Head of caudate nucleus (tissue), 42 donors: ENCODE measurements at regions not wholly inside any gene's neighbourhood (a gene's known extent, or its start where the extent isn't known, plus 50 kb on each side); places are given as distances from the start of the nearest gene placed in this dataset.
"Not testable (repeated sequence)": the region's sequence is repeated elsewhere in the genome, so short reads cannot be mapped to it uniquely, and the experiment has no call there.

Source experiments
- DNase-seq, 42 donors: peaks; one replicate each; pipeline versions ENCODE4 v3.0.0 to v3.0.0-alpha.2; 2020 to 2021; ENCODE audit warnings: mixed read lengths in 7 of 42
- intact Hi-C: fragments of 100-400 bp; cut with DNase I; formaldehyde crosslinking; loops from one replicate; pipeline ENCODE4 v1.15.0; 2022

DNA sequence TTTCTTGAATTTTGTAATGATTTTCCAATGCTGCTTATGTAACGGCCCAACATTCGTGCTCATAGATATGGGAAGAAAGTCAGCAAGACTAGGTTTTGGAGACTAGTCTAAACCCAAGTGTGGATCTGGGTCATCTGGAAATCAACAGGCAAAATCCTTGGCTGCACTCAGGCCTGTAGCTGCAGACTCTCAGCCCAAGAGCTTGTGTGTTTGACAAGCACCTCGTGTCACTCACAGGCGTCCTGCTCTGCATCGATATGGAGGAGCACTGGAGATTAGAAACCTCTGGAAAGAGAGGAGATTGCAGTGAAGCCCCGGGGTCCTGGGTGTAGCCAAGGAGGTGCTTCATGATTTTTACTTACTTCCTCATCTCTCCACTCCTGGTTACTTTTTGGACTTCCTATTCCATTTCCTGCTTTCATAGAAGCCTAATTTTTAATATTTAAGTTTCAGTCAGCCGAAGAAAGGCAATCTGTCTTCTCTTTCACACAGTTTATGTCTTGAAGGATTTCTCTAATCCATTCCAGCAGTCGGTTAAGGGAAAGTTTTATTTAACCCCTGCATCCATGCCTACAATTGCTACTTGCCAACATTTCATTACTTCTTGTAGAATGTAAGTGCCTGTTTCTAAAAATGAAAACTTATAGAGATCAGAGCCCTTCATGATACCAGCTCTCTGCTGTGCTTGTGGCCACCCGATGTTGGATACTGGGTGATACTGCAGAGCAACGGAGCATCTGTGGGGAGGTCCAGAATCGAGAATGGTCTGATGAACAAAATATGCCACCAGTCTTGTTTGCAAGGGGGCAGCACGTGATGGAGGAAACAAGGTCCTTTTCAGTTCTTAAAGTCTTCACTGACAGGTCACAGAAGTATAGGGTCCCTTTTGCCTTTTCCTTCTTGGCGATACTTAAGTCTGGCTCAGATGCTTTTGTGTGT, 296.3 kb downstream of the QKI start:
- no peak for DNase-seq
- intact Hi-C loops: no loop called here

DNA sequence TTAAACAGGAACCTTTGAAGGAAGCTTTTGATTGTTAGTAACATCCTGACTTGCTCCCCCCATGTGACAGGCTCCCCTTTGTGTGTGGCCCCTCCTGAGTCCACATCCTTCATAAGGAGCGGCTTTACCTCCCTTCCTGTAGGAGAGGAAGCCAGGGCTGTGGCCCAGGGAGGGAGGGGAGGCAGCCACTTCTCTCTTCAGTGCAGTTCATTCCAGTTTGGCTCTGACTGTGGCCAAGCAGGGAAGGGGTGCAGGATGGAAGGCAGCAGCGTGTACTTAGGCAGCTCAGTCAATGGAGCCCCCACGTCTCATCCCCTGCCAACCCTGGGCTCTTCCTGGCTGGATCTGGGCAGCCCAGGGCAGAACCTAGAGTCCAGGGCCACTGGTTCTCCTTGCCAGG, 295.2 kb downstream of the QKI start:
- intact Hi-C loops: no loop called here
- peak in 3 of 42 donors; percentile 15 to 42 (median 38) for DNase-seq

DNA sequence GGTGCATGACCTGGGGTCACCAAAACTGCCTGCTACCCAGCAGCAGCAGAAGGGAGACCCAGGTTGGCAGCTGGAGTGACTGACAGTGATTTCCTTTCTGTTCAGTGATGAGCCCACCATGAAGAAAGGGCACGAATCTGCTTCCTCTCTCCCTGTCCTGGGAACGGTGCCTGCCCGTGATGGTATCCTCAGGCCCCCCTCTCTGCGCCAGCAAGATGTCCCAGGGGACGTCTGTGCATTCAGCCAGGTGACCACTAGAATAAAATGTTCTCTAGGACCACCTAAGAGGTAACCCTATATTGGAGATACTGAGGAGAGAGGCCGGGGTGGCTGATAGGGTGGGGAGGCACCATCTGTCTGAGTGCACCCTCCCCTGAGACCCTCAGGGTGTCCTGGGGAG, 294.7 kb downstream of the QKI start:
- intact Hi-C loops: no loop called here

DNA sequence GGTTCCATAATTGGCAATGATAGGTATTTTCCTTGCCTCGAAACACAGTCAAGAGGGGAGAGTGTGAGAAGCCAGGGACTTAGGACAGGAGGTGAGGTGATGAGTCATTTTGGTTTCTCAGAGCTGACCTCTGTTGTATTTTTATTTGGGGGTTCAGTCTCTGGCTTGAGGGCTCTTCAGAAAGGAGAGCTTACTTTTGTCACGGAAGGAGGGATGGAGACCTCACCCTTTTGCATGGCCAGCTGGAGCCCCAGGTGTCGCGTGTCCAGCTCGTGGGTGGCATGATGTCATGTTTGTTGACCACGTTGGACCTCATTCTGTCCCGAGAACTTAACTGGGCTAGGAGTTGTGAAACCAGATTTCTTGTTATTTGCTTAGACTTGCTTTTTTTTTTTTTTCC, 293.9 kb downstream of the QKI start:
- intact Hi-C loops: no loop called here
- no peak for DNase-seq

More for the DNA sequence above, 294.7 kb downstream of the QKI start:
- no peak for DNase-seq

DNA sequence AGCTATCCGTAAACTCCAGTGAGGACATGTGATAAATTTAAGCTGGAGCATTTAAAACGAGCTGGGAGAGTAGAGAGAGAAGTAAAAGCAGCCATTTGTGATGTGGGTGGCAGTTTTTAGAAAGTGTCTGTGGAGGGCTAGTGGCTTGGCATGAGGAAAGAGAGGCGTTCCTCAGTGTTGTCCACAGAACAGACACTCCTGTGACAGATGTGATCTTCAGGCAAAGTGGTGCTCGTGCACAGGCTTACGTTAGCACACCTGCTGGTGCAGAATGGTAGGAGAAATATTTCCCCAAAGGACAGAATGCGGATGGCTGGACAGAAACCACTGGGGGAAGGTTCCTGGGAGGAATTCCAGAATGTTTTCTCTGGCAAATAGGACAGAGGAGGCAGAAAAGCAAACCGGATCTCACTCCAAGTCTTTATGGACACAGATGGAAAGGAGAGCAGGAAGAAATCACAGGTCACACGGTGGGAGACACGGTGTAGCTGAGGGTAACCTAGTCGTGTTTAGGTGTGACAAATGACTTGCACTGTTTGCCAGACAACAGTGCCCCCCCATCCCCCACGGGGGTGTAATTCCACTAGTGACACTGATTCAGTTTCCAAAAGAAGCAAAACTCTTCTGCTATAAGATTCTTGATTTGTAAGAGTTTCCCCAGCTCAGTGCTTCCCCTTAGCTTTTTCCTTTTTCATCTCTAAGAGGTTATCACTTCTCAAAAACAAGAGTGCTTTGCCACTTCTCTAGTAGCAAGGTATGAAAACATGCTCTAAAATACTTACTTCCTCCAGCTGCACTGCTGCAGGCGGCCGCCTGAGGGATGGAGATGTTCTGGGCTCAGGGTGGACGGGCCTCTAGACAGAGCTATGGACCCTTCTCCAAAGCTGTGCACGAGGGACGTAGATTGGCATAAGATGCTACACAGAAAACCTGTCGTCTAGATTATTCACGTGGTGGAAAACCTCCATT, 293.2 kb downstream of the QKI start:
- DNase-seq: no peak

DNA sequence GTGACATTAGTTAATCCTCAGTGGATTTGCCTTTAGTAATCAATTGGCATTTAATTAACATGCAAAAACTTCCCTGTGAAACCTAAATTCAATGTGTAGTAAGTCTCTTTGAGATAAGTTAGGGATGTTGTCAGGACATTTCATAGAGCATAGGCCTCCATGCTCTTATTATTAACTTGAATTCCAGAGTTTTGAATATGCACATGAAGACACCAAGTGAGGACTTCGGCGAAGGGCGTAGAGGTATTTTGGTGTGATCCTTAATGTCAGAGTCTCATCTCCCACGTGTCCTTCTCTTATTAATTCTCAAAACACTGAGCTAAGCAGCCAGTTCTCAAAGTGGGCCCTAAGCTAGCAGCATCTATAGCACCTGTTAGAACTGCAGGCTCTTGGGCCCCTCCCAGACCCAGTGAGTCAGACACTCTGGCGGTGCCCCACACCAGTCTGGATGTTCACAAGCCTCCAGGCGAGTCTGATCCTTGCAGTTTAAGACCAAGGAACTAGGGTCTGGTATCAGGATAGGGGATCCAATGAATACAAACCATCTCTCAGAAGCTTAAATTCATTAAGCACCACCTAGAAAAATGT, 292.1 kb downstream of the QKI start:
- intact Hi-C loops: no loop called here
- peak in 2 of 42 donors; percentile 11 to 67 for DNase-seq

More for the DNA sequence above, 293.2 kb downstream of the QKI start:
- intact Hi-C loops: no loop called here

DNA sequence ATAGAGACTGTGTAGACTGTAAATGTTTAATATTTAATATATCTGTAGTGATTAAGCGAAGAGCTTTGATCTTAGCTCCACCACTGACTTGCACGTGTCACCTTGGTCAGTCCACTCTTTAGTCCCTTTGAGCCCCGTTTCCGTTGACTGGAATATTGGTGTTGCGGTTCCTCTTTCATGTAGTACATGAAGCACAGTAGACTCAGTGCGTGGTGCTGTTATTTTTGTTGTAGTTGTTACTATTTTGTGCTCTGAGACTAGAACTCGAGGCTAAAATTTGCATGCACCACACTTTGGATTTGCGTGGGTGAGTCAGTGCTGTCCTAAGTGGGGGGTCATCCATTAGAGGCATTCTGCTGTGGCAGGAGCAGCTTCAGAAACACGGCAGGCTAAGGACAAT, 291.4 kb downstream of the QKI start:
- intact Hi-C loops: no loop called here
- DNase-seq: peak in 2 of 42 donors; percentile 28 to 42

DNA sequence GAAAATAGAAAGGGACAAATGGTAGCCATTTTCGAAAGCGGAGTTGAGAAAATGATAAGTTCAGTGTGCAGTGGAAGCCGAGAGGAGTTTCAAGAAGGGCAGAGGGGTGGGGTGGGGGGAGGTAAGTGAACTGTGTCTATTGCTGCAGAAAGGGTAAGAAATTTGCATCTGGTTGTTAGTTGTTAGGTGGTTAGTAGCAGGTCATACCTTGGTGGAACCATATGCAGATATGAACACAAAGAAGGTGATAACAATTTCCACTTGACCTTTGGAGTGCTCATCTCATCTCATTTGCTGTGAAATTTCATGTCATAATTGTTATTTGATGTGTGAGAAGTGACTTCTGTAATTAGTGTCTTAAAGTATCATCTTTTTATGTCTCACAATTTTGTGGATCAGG, 288.2 kb downstream of the QKI start:
- DNase-seq: peak in 1 of 42 donors; percentile 17
- intact Hi-C loops: no loop called here

DNA sequence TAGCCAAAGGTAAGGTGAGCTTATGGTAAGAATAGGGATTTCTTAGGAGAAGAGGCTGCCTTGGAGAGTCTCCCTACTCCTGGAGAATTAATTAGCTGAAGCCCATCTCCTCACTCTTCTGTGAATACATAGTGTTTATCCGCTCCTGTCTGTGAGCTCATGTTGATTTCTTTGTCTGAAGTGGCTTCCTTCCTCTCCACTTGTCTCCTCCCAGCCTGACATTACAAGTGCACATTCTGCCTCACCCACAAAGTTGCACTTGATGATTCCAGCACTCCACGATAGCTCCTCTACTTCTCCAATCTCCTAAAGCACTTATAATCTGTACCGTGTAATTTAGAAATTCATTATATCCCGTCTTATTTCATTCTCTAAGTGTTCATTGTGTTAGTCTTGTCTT, 287.2 kb downstream of the QKI start:
- intact Hi-C loops: no loop called here
- no peak for DNase-seq

DNA sequence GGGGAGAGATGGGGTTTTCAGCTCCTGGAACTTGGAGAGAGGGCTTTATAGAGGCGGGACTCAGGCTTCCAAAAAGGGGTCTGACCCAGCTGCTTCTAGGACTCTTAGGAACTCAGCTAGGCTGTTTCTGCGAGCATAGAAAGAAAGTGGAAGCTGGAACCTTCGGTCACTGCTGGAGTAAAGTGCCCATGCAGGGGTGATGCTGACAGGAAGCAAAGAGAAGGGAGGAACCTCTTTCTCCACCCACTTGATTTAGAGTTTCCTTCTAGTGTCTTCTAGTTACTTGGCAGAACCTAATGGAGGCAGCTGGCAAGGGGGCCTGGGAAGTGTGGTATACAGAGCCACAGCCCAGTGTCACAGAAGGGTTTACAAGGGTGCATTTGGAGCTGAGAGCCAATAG, 283.6 kb downstream of the QKI start:
- intact Hi-C loops: no loop called here
- DNase-seq: no peak

DNA sequence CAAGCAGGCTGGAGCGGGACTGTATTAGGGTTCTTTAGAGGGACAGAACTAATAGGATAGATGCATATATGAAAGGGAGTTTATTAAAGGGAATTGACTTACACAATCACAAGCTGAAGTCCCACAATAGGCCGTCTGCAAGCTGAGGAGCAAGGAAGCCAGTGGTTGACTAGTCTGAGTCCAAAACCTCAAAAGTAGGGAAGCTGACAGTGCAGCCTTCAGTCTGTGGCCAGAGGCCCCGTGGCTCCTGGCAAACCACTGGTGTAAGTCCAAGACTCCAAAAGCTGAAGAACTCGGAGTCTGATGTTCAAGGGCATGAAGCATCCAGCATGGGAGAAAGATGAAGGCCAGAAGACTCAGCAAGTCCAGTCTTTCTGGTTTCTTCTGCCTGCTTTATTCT, 281.8 kb downstream of the QKI start:
- peak in 10 of 42 donors; percentile 21 to 60 (median 34) for DNase-seq

DNA sequence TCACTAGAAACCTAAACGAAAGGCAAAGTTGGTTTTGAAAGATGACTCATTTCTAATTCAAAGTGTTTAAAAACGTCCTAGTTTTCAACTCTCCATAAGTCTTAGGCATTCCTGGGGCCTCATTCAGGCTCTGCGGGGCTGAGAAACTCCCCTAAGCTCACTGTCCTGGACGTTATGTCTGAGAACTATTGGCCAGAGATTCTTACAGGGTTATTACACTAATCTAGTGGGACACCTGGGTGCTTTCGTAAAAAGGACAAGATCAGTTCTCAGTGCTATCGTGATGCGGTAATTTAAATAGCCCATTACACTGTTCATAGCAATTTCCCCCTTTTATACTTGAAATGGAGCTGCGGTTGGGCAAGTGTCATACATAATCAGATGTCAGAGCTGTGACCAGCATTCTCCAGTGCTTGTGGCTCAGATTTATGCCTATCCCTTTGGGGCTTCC, 280.9 kb downstream of the QKI start:
- DNase-seq: no peak
- intact Hi-C loops: no loop called here

More for the DNA sequence above, 281.8 kb downstream of the QKI start:
- intact Hi-C loops: not testable (repeated sequence)

DNA sequence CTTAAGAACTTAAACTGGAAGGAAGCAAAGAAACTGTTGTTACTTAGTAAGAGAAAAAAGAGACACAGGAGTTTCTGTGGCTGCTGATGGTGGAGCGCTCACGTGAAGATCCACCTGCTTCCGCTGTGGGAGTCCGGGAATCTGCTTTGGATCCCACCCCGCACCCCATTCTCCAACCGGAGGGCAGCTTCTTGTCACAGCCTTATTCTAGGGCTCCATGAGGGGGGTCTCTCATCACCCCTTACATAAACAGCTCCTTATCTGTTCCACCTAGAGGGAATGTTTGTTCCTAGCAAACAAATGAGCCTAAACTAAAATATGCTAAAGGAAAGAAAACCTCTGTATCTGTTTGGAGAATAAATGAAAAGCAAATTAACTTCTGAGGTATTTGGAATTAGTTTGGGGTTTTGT, 280.5 kb downstream of the QKI start:
- no peak for DNase-seq
- intact Hi-C loops: no loop called here

DNA sequence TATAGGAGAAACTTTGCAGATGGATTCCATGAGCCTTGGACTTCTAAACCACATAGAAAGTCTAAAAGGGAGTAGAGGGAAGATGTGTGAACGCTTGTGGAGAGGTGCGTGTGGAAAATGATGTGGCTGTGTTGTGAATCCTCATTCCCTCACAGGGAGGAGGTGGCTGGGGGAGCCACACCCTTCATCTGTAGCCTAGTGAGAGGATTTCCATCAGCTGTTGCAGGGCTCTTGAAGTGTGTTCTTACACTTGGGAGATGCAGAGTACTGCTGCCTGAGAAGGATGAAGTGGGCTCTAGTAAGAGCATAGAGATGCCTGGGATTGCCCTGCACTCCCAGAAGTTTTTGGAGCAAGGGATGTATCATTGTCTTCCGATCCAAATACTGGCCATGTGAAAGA, 279.6 kb downstream of the QKI start:
- intact Hi-C loops: no loop called here
- no peak for DNase-seq

DNA sequence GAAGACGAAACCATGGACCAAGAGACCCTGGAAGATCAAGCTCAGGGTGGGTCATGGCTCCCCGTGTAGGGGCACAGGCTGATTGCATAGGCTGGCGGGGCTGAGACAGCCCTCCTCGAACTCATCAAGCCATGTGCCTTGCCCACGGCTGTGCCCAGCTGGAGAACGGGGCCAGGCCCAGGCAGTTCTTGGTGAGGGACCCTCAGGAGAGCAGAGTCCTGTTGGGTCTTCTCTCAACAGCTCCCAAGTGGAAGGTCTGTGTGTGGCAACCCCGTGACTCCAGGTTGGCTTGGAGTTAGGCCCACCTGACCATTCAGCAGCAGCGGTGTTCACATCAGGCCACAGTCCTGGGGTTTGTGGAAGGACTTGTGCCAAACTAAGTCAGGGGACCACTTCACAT, 276.5 kb downstream of the QKI start:
- intact Hi-C loops: no loop called here
- DNase-seq: no peak

DNA sequence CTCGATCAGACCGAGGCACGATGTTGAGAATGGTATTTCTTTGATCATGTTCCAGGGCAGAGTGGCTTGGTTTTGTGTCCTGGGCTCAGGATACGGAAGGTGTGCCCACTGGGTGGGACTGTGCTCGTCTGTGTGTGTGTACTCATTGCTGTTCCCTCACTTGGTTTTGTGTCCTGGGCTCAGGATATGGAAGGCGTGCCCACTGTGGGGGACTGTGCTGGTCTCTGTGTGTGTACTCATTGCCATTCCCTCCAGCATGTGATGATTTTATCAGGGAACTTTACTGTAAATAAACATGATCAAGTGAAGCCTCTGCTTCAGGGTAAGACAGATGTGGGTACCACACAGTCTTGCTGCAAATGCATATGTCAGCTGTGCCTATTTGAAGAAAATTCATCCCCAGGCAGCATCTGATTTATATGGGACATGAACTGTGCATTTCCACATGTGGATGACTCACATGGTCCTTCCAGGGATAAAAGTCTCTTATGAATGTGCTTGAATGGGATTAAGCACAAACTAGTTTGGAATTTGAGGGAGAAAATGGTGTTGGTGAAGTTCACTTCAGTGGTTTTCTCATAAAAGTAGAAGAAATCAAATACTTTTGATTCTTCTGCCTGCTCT, 274.3 kb downstream of the QKI start:
- intact Hi-C loops: no loop called here
- no peak for DNase-seq

DNA sequence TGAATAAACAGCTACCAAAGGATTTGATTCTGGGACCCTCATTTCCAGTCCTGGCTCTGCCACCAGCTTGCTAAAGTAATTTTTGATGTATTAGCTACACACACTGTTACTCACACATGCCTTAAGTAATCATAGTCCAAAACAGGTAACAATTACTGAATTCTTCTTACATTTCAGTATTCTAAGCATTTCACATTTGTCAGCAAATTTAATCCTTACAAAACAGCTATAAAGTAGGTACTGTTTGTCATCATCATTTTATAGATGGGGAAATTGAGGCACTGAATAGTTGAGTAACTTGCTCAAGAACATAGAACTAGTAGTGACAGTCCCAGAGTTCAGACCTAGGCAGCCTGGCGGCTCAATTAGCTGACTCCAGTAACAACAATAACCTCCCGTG, 272.6 kb downstream of the QKI start:
- no peak for DNase-seq
- intact Hi-C loops: no loop called here

DNA sequence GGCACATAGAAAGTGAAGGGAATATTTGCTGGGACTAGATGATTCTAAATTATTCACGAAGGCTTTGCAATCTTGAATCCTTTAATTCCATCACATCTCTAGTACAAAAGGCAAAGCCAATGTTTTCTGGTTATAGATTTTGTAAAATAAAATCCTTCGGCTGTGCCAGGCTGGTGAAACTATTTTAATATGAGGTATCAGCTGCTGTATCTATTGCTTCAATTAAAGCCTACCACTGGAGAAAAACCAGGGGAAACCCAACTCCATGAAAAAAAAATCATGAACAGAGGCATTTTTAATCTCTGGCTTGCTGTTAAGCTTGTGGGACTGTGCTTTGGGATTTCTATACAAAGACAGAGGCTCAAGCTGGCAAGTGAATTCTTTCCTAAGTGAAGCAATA, 271.8 kb downstream of the QKI start:
- DNase-seq: no peak
- intact Hi-C loops: no loop called here

DNA sequence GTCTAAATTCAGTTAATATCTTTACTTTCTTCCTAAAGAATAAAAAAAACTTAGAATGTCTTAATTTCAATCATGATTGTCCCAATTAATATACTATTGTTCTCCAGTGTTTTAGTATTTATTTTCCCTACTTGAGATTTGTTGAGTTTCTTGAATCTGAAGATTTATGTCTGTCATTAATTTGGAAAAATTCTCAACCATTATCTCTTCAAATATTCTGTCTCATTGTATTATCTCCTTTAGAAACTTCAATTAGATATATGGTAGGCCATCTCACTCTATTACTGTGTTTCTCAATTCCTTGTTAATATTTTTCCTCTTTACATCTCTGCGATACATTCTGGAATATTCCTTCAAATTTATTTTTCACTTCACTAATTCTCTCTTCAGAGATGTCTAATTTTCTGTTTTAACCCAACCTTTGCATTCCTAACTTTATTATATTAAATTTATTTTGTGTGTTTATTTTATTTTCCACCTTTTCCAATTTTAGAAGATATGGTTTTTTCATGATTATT, 268.6 kb downstream of the QKI start:
- intact Hi-C loops: no loop called here
- no peak for DNase-seq
